GM23338 (cell line): ENCODE measurements at regions not wholly inside any gene's neighbourhood (a gene's known extent, or its start where the extent isn't known, plus 50 kb on each side); places are given as distances from the start of the nearest gene placed in this dataset.

Source experiments
- ATAC-seq: fragments of 200-7000 bp; cut with Tn5 transposase; 3 replicates; pipeline ENCODE4 v1.9.1; 2020
- DNase-seq: peaks from one replicate; pipeline ENCODE4 v3.0.0-alpha.2; 2015; ENCODE audit warnings: low spot score
- H2AFZ ChIP-seq: fragments of 200-600 bp; sonication (generic); 2 replicates; pipeline ENCODE4 v1.8.0; 2016; ENCODE audit warnings: antibody characterized with exemption, mild to moderate bottlenecking, moderate library complexity
- H3F3A ChIP-seq: fragments of 200-600 bp; sonication (generic); replicated peaks from 2 replicates; pipeline ENCODE4 v1.8.0; 2017; ENCODE audit warnings: antibody characterized with exemption, mixed run types, low read depth
- H3K27ac ChIP-seq: fragments of 200-600 bp; sonication (generic); 2 replicates; pipeline ENCODE4 v1.6.1; 2016; ENCODE audit warnings: low read depth
- H3K27me3 ChIP-seq: fragments of 200-600 bp; sonication (generic); 2 replicates; pipeline ENCODE4 v1.8.0; 2016; ENCODE audit warnings: mild to moderate bottlenecking, mixed run types, moderate library complexity; ENCODE audit not compliant: insufficient read depth
- H3K36me3 ChIP-seq: fragments of 200-600 bp; sonication (generic); 2 replicates; pipeline ENCODE4 v1.8.0; 2016; ENCODE audit warnings: mild to moderate bottlenecking; ENCODE audit not compliant: insufficient read depth
- H3K4me1 ChIP-seq: fragments of 200-600 bp; sonication (generic); 2 replicates; pipeline ENCODE4 v1.8.0; 2016; ENCODE audit warnings: mild to moderate bottlenecking, moderate library complexity; ENCODE audit not compliant: insufficient read depth
- H3K4me2 ChIP-seq: fragments of 200-600 bp; sonication (generic); 2 replicates; pipeline ENCODE4 v1.7.1; 2017; ENCODE audit warnings: mixed run types
- H3K4me3 ChIP-seq: fragments of 200-600 bp; sonication (generic); 2 replicates; pipeline ENCODE4 v1.6.1; 2016; ENCODE audit warnings: mixed run types
- H3K79me2 ChIP-seq: fragments of 200-600 bp; sonication (generic); replicated peaks from 2 replicates; pipeline ENCODE4 v1.8.0; 2017; ENCODE audit warnings: mild to moderate bottlenecking; ENCODE audit not compliant: insufficient read depth
- H3K9me2 ChIP-seq: fragments of 200-600 bp; sonication (generic); 2 replicates; pipeline ENCODE4 v1.8.0; 2017; ENCODE audit not compliant: insufficient read depth
- H4K20me1 ChIP-seq: fragments of 200-600 bp; sonication (generic); replicated peaks from 2 replicates; pipeline ENCODE4 v1.8.0; 2017; ENCODE audit warnings: mild to moderate bottlenecking; ENCODE audit not compliant: insufficient read depth
- H3K27ac Mint-ChIP-seq: 2 replicates; pipeline ENCODE4 v1.8.0; 2020; ENCODE audit warnings: inconsistent platforms, mild to moderate bottlenecking, moderate library complexity, mixed read lengths
- H3K27me3 Mint-ChIP-seq: 3 replicates; pipeline ENCODE4 v1.8.0; 2022; ENCODE audit warnings: low read depth, mild to moderate bottlenecking, moderate library complexity, mixed read lengths, inconsistent platforms; ENCODE audit not compliant: insufficient read depth, poor library complexity
- H3K36me3 Mint-ChIP-seq: 3 replicates; pipeline ENCODE4 v1.8.0; 2021; ENCODE audit warnings: low read depth, mild to moderate bottlenecking, inconsistent platforms, moderate library complexity, mixed read lengths
- H3K4me1 Mint-ChIP-seq: 3 replicates; pipeline ENCODE4 v1.8.0; 2020; ENCODE audit warnings: mild to moderate bottlenecking, inconsistent platforms, mixed read lengths
- H3K4me3 Mint-ChIP-seq: 3 replicates; pipeline ENCODE4 v1.8.0; 2021; ENCODE audit warnings: moderate library complexity, mild to moderate bottlenecking, inconsistent platforms, mixed read lengths
- H3K9me3 Mint-ChIP-seq: 3 replicates; pipeline ENCODE4 v1.8.0; 2020; ENCODE audit warnings: moderate library complexity, mild to moderate bottlenecking, inconsistent platforms, mixed read lengths
- CREB1 ChIP-seq: fragments of 250-450 bp; sonication (Bioruptor Pico); IDR thresholded peaks from 2 replicates; pipeline ENCODE4 v1.5.0; 2020; ENCODE audit warnings: low read depth, mild to moderate bottlenecking, moderate library complexity
- ETS1 ChIP-seq: IDR thresholded peaks from 2 replicates; pipeline ENCODE4 v1.6.1; 2016; ENCODE audit warnings: antibody characterized with exemption
- EZH2 ChIP-seq: fragments of 200-600 bp; sonication (generic); IDR thresholded peaks from one replicate; pipeline ENCODE4 v1.8.0; 2017; ENCODE audit warnings: antibody characterized with exemption, mild to moderate bottlenecking, low read depth; ENCODE audit not compliant: unreplicated experiment
- EZH2phosphoT487 ChIP-seq: fragments of 200-600 bp; sonication (generic); IDR thresholded peaks from one replicate; pipeline ENCODE4 v1.8.1; 2018; ENCODE audit warnings: antibody characterized with exemption; ENCODE audit not compliant: unreplicated experiment
- NANOG ChIP-seq: IDR thresholded peaks from 2 replicates; pipeline ENCODE4 v1.6.1; 2016; ENCODE audit warnings: antibody characterized with exemption, borderline replicate concordance
- ZNF114 ChIP-seq: fragments of 250-450 bp; sonication (Bioruptor Pico); IDR thresholded peaks from 2 replicates; pipeline ENCODE4 v1.5.0; 2020; ENCODE audit warnings: mild to moderate bottlenecking, moderate library complexity
- ZNF331 ChIP-seq: fragments of 250-450 bp; sonication (Bioruptor Pico); IDR thresholded peaks from 2 replicates; pipeline ENCODE4 v1.5.0; 2020; ENCODE audit warnings: low read depth, mild to moderate bottlenecking, moderate library complexity
- TF ChIP-seq, protein P1 (sequence below): IDR thresholded peaks from one replicate; pipeline ENCODE4 v1.6.1; 2018; ENCODE audit warnings: antibody characterized with exemption; ENCODE audit not compliant: unreplicated experiment
- TF ChIP-seq, protein P2 (sequence below), 2 experiments: fragments of 200-600 bp in 1 of 2; sonication (generic) in 1 of 2; conservative IDR thresholded peaks; 2 replicates each; pipeline versions ENCODE4 v1.5.1 to v1.6.1; 2016 to 2017; ENCODE audit warnings: antibody characterized with exemption in 2 of 2, low read depth in 2 of 2, mild to moderate bottlenecking in 2 of 2, moderate library complexity in 1 of 2

- TF ChIP-seq EZH2phosphoT487: no peak
- TF ChIP-seq, protein P1, sequence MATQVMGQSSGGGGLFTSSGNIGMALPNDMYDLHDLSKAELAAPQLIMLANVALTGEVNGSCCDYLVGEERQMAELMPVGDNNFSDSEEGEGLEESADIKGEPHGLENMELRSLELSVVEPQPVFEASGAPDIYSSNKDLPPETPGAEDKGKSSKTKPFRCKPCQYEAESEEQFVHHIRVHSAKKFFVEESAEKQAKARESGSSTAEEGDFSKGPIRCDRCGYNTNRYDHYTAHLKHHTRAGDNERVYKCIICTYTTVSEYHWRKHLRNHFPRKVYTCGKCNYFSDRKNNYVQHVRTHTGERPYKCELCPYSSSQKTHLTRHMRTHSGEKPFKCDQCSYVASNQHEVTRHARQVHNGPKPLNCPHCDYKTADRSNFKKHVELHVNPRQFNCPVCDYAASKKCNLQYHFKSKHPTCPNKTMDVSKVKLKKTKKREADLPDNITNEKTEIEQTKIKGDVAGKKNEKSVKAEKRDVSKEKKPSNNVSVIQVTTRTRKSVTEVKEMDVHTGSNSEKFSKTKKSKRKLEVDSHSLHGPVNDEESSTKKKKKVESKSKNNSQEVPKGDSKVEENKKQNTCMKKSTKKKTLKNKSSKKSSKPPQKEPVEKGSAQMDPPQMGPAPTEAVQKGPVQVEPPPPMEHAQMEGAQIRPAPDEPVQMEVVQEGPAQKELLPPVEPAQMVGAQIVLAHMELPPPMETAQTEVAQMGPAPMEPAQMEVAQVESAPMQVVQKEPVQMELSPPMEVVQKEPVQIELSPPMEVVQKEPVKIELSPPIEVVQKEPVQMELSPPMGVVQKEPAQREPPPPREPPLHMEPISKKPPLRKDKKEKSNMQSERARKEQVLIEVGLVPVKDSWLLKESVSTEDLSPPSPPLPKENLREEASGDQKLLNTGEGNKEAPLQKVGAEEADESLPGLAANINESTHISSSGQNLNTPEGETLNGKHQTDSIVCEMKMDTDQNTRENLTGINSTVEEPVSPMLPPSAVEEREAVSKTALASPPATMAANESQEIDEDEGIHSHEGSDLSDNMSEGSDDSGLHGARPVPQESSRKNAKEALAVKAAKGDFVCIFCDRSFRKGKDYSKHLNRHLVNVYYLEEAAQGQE: no peak
- no peak for TF ChIP-seq EZH2
- TF ChIP-seq NANOG: no peak
- no peak for TF ChIP-seq ZNF114 (CRISPR knock-in tag)
These were observed 378.9 kb downstream of the PCDH20 start (continued) for GRCh38 chr13:61036715-61037114.

DNA sequence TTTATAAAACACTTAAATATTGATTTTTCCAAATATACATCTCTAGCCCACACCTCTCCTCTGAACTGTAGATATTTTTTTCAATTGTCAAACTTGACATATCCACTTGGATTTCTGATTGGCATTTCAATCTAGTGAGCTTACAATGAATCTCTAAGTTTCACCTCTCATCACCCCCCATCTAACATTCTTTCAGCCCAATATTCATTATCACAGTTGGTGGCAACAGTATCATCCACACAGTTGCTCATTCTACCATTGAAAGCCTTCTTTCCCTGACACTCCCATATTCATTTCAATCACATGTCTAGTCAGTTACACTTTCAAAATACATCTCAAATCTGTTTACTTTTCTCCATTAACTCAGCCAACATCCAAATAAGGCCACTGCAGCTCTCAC lies 385.2 kb downstream of the PCDH20 start:
- H3K4me3 ChIP-seq: no peak overlapping the region
- H4K20me1 ChIP-seq: no peaks in the 10 kb centered on the region
- no peaks in the 10 kb centered on the region for H3K27me3 ChIP-seq
- Mint-ChIP-seq H3K27ac (peak overlapping the region; percentile 13; the same call in 1 of the 2 replicates), H3K36me3 (no peaks in the 10 kb centered on the region), H3K4me1 (peaks cover 12% of the 10 kb centered on the region; the same call in 2 of the 3 replicates), H3K9me3 (no peaks in the 10 kb centered on the region), H3K4me3 (no peak overlapping the region), H3K27me3 (peaks cover 4% of the 10 kb centered on the region)
- H3K36me3 ChIP-seq: no peaks in the 10 kb centered on the region
- DNase-seq (no peak), ATAC-seq (no peak)
- no peak overlapping the region for H3K27ac ChIP-seq
- TF ChIP-seq ETS1 (no peak), EZH2 (no peak), ZNF331 (CRISPR knock-in tag) (no peak), ZNF114 (CRISPR knock-in tag) (no peak), CREB1 (CRISPR knock-in tag) (no peak), NANOG (no peak), EZH2phosphoT487 (no peak)
- TF ChIP-seq, protein P2, sequence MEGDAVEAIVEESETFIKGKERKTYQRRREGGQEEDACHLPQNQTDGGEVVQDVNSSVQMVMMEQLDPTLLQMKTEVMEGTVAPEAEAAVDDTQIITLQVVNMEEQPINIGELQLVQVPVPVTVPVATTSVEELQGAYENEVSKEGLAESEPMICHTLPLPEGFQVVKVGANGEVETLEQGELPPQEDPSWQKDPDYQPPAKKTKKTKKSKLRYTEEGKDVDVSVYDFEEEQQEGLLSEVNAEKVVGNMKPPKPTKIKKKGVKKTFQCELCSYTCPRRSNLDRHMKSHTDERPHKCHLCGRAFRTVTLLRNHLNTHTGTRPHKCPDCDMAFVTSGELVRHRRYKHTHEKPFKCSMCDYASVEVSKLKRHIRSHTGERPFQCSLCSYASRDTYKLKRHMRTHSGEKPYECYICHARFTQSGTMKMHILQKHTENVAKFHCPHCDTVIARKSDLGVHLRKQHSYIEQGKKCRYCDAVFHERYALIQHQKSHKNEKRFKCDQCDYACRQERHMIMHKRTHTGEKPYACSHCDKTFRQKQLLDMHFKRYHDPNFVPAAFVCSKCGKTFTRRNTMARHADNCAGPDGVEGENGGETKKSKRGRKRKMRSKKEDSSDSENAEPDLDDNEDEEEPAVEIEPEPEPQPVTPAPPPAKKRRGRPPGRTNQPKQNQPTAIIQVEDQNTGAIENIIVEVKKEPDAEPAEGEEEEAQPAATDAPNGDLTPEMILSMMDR (conservative IDR thresholded peaks at IDR 0.05; ENCODE audit: low read depth in 2 of 2): no peak
- H3K79me2 ChIP-seq: no peaks in the 10 kb centered on the region
- H2AFZ ChIP-seq: no peak overlapping the region
- H3K4me2 ChIP-seq: no peak overlapping the region
- H3K4me1 ChIP-seq: no peaks in the 10 kb centered on the region
- H3K9me2 ChIP-seq: peaks cover 3% of the 10 kb centered on the region; the same call in 1 of the 2 replicates
- no peaks in the 10 kb centered on the region for H3F3A ChIP-seq
